OCI-LY7 (cell line): ENCODE measurements at regions not wholly inside any gene's neighbourhood (a gene's known extent, or its start where the extent isn't known, plus 50 kb on each side); places are given as distances from the start of the nearest gene placed in this dataset.

ENCODE experiments used
- CTCF ChIP-seq: fragments of 200-600 bp; sonication (generic); conservative IDR thresholded peaks from 2 replicates; pipeline ENCODE4 v1.5.1; 2014; ENCODE audit warnings: mild to moderate bottlenecking, antibody characterized with exemption, low read length, moderate library complexity, mixed read lengths
- EZH2phosphoT487 ChIP-seq: fragments of 200-600 bp; sonication (generic); IDR thresholded peaks from 2 replicates; pipeline ENCODE4 v1.6.1; 2018; ENCODE audit warnings: low read depth, borderline replicate concordance, mild to moderate bottlenecking, mixed run types, antibody characterized with exemption, low read length, moderate library complexity, mixed read lengths

- TF ChIP-seq CTCF = no peak
- no peak for TF ChIP-seq EZH2phosphoT487
Observed at GRCh38 chr18:11454040-11454439, 155.4 kb upstream of the SLC35G4 start.
